ENCODE measurements at regions not wholly inside any gene's neighbourhood (a gene's known extent, or its start where the extent isn't known, plus 50 kb on each side); places are given as distances from the start of the nearest gene placed in this dataset.

DNA sequence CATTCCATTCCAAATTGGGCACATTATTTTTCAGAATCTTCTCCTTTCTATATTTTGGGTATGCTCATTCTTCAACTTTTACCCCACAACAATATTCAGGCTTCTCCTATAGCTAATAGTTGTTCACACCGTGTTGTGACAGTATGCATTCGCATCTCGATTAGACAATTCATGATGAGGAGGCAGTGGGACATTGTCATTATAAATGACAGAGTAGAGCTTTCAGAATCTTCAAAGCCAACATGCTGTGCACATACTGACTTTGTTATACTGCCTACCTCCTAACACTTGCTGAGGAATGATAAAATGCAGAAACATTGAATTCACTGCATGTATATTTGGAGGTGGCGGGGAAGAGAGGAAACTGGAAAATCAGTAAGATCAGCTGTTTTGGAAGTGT, 714.2 kb downstream of the SUCLG1 start:
- 83% methylated on average over 4 of the region's 4 CpGs for WGBS, 2 donors
- TF ChIP-seq, protein P1, sequence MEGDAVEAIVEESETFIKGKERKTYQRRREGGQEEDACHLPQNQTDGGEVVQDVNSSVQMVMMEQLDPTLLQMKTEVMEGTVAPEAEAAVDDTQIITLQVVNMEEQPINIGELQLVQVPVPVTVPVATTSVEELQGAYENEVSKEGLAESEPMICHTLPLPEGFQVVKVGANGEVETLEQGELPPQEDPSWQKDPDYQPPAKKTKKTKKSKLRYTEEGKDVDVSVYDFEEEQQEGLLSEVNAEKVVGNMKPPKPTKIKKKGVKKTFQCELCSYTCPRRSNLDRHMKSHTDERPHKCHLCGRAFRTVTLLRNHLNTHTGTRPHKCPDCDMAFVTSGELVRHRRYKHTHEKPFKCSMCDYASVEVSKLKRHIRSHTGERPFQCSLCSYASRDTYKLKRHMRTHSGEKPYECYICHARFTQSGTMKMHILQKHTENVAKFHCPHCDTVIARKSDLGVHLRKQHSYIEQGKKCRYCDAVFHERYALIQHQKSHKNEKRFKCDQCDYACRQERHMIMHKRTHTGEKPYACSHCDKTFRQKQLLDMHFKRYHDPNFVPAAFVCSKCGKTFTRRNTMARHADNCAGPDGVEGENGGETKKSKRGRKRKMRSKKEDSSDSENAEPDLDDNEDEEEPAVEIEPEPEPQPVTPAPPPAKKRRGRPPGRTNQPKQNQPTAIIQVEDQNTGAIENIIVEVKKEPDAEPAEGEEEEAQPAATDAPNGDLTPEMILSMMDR (IDR thresholded peaks at IDR 0.05; ENCODE audit: control extremely low read depth, extremely low read depth): no peak

DNA sequence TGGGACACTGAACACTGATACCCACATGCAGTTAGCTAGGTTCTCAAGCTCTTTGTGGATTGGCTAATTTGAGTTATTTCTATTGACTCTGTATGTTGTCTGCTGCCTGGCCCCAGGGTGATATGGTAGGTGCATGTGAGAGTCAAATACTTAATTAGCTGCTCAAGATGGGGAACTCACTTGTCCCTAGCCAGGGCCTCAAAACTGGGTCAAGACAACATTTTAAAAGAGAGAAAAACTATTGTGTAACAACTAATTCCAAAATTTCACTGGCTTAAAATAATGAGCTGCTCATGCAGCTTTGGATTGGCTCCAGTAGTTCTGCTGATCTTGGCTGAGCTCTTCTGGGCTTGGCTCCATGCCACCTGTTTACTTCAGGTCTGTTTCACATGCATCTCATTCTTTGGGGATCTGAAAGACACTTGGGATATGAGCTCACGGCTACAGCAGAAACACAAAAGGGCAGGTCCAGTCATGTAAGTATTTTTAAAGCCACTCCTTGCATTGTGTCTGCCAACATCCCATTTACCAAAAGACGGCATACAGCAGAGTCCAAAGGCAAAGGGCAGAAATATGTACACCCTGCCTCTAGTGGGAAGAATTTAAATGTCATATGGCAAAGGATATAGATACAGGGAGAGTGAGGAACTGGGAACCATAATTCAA, 716.8 kb downstream of the SUCLG1 start:
- TF ChIP-seq, protein P1 (IDR thresholded peaks at IDR 0.05; ENCODE audit: control extremely low read depth, extremely low read depth): no peak
- DNase-seq: peak; percentile 70 to 89 (median 74)
- Histone ChIP-seq H3K9ac (ENCODE audit: insufficient read depth in 1 of 2, low read length in 2 of 2) (no peak overlapping the region), H3K27ac (ENCODE audit: low read depth in 1 of 2, low read length in 1 of 2) (no peak overlapping the region), H3K9me3 (ENCODE audit: control insufficient read depth in 4 of 4, insufficient read depth in 3 of 4, low read length in 3 of 4) (peaks cover 0 to 7% (median 4%) of the 10 kb centered on the region in 4 donors), H3K4me1 (ENCODE audit: control insufficient read depth in 5 of 5, insufficient read depth in 5 of 5, low read length in 5 of 5) (peaks cover 0 to 4% (median 0%) of the 10 kb centered on the region in 5 donors), H3K27me3 (ENCODE audit: control insufficient read depth in 3 of 3, insufficient read depth in 3 of 3, low read length in 2 of 3) (no peaks in the 10 kb centered on the region), H3K4me3 (no peak overlapping the region), H3K36me3 (ENCODE audit: control insufficient read depth in 4 of 4, insufficient read depth in 4 of 4, low read length in 4 of 4) (no peaks in the 10 kb centered on the region)
- WGBS, 2 donors: 33 to 64% methylated on average over 2 of the region's 2 CpGs
- ATAC-seq (ENCODE audit: insufficient read depth, low FRiP score): no peak

More for the DNA sequence above, 714.2 kb downstream of the SUCLG1 start:
- Histone ChIP-seq H3K9me3 (ENCODE audit: control insufficient read depth in 4 of 4, insufficient read depth in 3 of 4, low read length in 3 of 4) (peaks cover 0 to 7% (median 4%) of the 10 kb centered on the region in 4 donors), H3K36me3 (ENCODE audit: control insufficient read depth in 4 of 4, insufficient read depth in 4 of 4, low read length in 4 of 4) (no peaks in the 10 kb centered on the region), H3K27ac (ENCODE audit: low read depth in 1 of 2, low read length in 1 of 2) (no peak overlapping the region), H3K27me3 (ENCODE audit: control insufficient read depth in 3 of 3, insufficient read depth in 3 of 3, low read length in 2 of 3) (no peaks in the 10 kb centered on the region), H3K4me1 (ENCODE audit: control insufficient read depth in 5 of 5, insufficient read depth in 5 of 5, low read length in 5 of 5) (peaks cover 0 to 4% (median 0%) of the 10 kb centered on the region in 5 donors), H3K4me3 (no peak overlapping the region), H3K9ac (ENCODE audit: insufficient read depth in 1 of 2, low read length in 2 of 2) (no peak overlapping the region)
- DNase-seq (no peak), ATAC-seq (ENCODE audit: insufficient read depth, low FRiP score) (no peak)

DNA sequence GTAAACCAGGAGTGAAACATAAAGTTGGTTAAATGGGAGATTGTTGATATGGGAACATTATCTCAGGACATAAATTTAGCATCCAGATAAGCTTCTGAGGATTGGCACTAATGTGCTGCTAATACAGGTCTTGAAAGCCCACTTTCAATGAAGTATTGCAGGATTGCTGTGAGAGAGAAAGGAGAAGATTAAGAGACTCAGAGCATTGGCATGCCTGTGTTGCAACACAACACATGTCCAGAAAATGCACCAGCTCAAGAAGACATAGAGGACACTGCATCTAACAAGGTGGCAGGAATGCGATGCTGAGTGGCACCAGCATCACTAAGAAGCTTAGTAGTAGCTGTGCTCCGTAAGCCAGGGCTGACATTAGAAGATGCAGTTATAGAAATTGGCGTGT, 728.9 kb downstream of the SUCLG1 start:
- H3K27me3 ChIP-seq (ENCODE audit: control insufficient read depth in 3 of 3, insufficient read depth in 3 of 3, low read length in 2 of 3): no peaks in the 10 kb centered on the region
- ATAC-seq (ENCODE audit: insufficient read depth, low FRiP score) (no peak), DNase-seq (no peak)
- 88 to 91% methylated on average over 3 of the region's 3 CpGs for whole genome bisulfite sequencing, 2 donors
- H3K9ac ChIP-seq (ENCODE audit: insufficient read depth in 1 of 2, low read length in 2 of 2): no peak overlapping the region
- TF ChIP-seq, protein P1 (IDR thresholded peaks at IDR 0.05; ENCODE audit: control extremely low read depth, extremely low read depth): no peak
- H3K9me3 ChIP-seq (ENCODE audit: control insufficient read depth in 4 of 4, insufficient read depth in 3 of 4, low read length in 3 of 4): peaks cover 0 to 4% (median 0%) of the 10 kb centered on the region in 4 donors
- no peak overlapping the region for H3K4me3 ChIP-seq
- no peak overlapping the region for H3K27ac ChIP-seq (ENCODE audit: low read depth in 1 of 2, low read length in 1 of 2)
- no peaks in the 10 kb centered on the region for H3K4me1 ChIP-seq (ENCODE audit: control insufficient read depth in 5 of 5, insufficient read depth in 5 of 5, low read length in 5 of 5)
- H3K36me3 ChIP-seq (ENCODE audit: control insufficient read depth in 4 of 4, insufficient read depth in 4 of 4, low read length in 4 of 4): no peaks in the 10 kb centered on the region

DNA sequence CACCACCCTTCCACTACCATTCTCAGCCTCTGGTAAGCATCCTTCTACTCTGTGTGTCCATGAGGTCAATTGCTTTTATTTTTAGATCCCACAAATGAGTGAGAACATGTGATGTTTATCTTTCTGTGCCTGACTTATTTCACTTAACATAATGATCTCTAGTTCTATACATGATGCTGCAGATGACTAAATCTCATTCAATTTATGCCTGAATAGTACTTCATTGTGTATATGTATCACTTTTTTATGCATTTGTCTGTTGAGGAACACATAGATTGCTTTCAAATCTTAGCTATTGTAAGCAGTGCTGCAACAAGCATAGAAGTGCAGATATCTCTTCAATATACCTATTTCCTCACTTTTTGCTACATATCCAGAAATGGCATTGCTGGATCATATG, 733.3 kb downstream of the SUCLG1 start:
- H3K4me3 ChIP-seq: no peak overlapping the region
- DNase-seq (no peak), ATAC-seq (ENCODE audit: insufficient read depth, low FRiP score) (no peak)
- H3K36me3 ChIP-seq (ENCODE audit: control insufficient read depth in 4 of 4, insufficient read depth in 4 of 4, low read length in 4 of 4): no peaks in the 10 kb centered on the region
- H3K9ac ChIP-seq (ENCODE audit: insufficient read depth in 1 of 2, low read length in 2 of 2): no peak overlapping the region
- H3K27ac ChIP-seq (ENCODE audit: low read depth in 1 of 2, low read length in 1 of 2): no peak overlapping the region
- TF ChIP-seq, protein P1 (IDR thresholded peaks at IDR 0.05; ENCODE audit: control extremely low read depth, extremely low read depth): no peak
- peaks cover 0 to 4% (median 0%) of the 10 kb centered on the region in 4 donors for H3K9me3 ChIP-seq (ENCODE audit: control insufficient read depth in 4 of 4, insufficient read depth in 3 of 4, low read length in 3 of 4)
- no peaks in the 10 kb centered on the region for H3K4me1 ChIP-seq (ENCODE audit: control insufficient read depth in 5 of 5, insufficient read depth in 5 of 5, low read length in 5 of 5)
- no peaks in the 10 kb centered on the region for H3K27me3 ChIP-seq (ENCODE audit: control insufficient read depth in 3 of 3, insufficient read depth in 3 of 3, low read length in 2 of 3)
